Liver (tissue), 8 donors: ENCODE measurements at regions not wholly inside any gene's neighbourhood (a gene's known extent, or its start where the extent isn't known, plus 50 kb on each side); places are given as distances from the start of the nearest gene placed in this dataset.

ENCODE experiments used
- DNase-seq: peaks from one replicate; pipeline ENCODE4 v3.0.0-alpha.2; 2017; ENCODE audit warnings: low spot score
- H3K27ac ChIP-seq, 2 donors: one replicate each; pipeline ENCODE4 v1.7.0; 2013; ENCODE audit warnings: inconsistent platforms in 2 of 2, low read length in 2 of 2, control low read depth in 1 of 2, low read depth in 1 of 2, mild to moderate bottlenecking in 1 of 2
- H3K27me3 ChIP-seq, 4 donors: one replicate each; pipeline versions ENCODE4 v1.6.1 to v1.7.0; 2013; ENCODE audit warnings: low read length in 3 of 4, inconsistent platforms in 1 of 4, mild to moderate bottlenecking in 1 of 4, moderate library complexity in 1 of 4; ENCODE audit not compliant: control insufficient read depth in 4 of 4, insufficient read depth in 4 of 4
- H3K36me3 ChIP-seq, 4 donors: one replicate each; pipeline versions ENCODE4 v1.6.1 to v1.7.0; 2013; ENCODE audit warnings: low read length in 3 of 4, mild to moderate bottlenecking in 3 of 4, low read depth in 1 of 4, moderate library complexity in 1 of 4; ENCODE audit not compliant: control insufficient read depth in 4 of 4, insufficient read depth in 3 of 4
- H3K4me1 ChIP-seq, 4 donors: one replicate each; pipeline versions ENCODE4 v1.6.1 to v1.7.0; 2013; ENCODE audit warnings: low read length in 3 of 4, mild to moderate bottlenecking in 3 of 4, moderate library complexity in 1 of 4; ENCODE audit not compliant: control insufficient read depth in 4 of 4, insufficient read depth in 4 of 4
- H3K4me3 ChIP-seq, 3 donors: one replicate each; pipeline versions ENCODE4 v1.6.1 to v1.7.0; 2013; ENCODE audit warnings: low read length in 3 of 3, control low read depth in 1 of 3, low read depth in 1 of 3, mild to moderate bottlenecking in 1 of 3
- H3K9ac ChIP-seq, 2 donors: one replicate each; pipeline ENCODE4 v1.7.0; 2013; ENCODE audit warnings: low read length in 2 of 2, mild to moderate bottlenecking in 2 of 2, moderate library complexity in 2 of 2, control low read depth in 1 of 2, low read depth in 1 of 2
- H3K9me3 ChIP-seq, 4 donors: one replicate each; pipeline versions ENCODE4 v1.6.1 to v1.7.0; 2013; ENCODE audit warnings: low read length in 3 of 4; ENCODE audit not compliant: control insufficient read depth in 4 of 4
- CTCF ChIP-seq: fragments of 150-350 bp; IDR thresholded peaks from 2 replicates; pipeline ENCODE4 v1.5.1; 2017; ENCODE audit warnings: improper control_type of control experiment, low read depth, low read length; ENCODE audit not compliant: missing input control
- EGR1 ChIP-seq, 2 donors: IDR thresholded peaks; 2 replicates each; pipeline ENCODE4 v1.6.1; 2016 to 2018; ENCODE audit warnings: antibody characterized with exemption in 2 of 2, low read depth in 2 of 2
- FOXA1 ChIP-seq: IDR thresholded peaks from 2 replicates; pipeline ENCODE4 v1.6.1; 2016; ENCODE audit warnings: antibody characterized with exemption
- FOXA2 ChIP-seq: IDR thresholded peaks from 2 replicates; pipeline ENCODE4 v1.6.1; 2016; ENCODE audit warnings: antibody characterized with exemption
- GABPA ChIP-seq, 2 donors: IDR thresholded peaks in 1 of 2; conservative IDR thresholded peaks in 1 of 2; 2 replicates each; pipeline ENCODE4 v1.6.1; 2016; ENCODE audit warnings: antibody characterized with exemption in 2 of 2, mild to moderate bottlenecking in 1 of 2, moderate library complexity in 1 of 2
- HNF4A ChIP-seq, 2 donors: conservative IDR thresholded peaks; 2 replicates each; pipeline ENCODE4 v1.6.1; 2016; ENCODE audit warnings: antibody characterized with exemption in 2 of 2, mild to moderate bottlenecking in 2 of 2
- JUND ChIP-seq, 2 donors: IDR thresholded peaks; 2 replicates each; pipeline ENCODE4 v1.6.1; 2016; ENCODE audit warnings: antibody characterized with exemption in 2 of 2
- MAX ChIP-seq: IDR thresholded peaks from 2 replicates; pipeline ENCODE4 v1.6.1; 2016; ENCODE audit warnings: antibody characterized with exemption
- NR2F2 ChIP-seq: IDR thresholded peaks from 2 replicates; pipeline ENCODE4 v1.6.1; 2016; ENCODE audit warnings: antibody characterized with exemption
- RAD21 ChIP-seq, 2 donors: IDR thresholded peaks; 2 replicates each; pipeline ENCODE4 v1.6.1; 2016; ENCODE audit warnings: antibody characterized with exemption in 2 of 2, mild to moderate bottlenecking in 2 of 2
- RXRA ChIP-seq, 2 donors: IDR thresholded peaks; 2 replicates each; pipeline ENCODE4 v1.6.1; 2017 to 2018; ENCODE audit warnings: antibody characterized with exemption in 2 of 2, mild to moderate bottlenecking in 1 of 2
- SP1 ChIP-seq: IDR thresholded peaks from 2 replicates; pipeline ENCODE4 v1.6.1; 2018; ENCODE audit warnings: antibody characterized with exemption, mild to moderate bottlenecking
- ZBTB33 ChIP-seq: IDR thresholded peaks from 2 replicates; pipeline ENCODE4 v1.6.1; 2016; ENCODE audit warnings: antibody characterized with exemption
- WGBS: extraction: QIAGEN DNeasy Blood & Tissue Kit; methylation state at CpG from one replicate; pipeline ENCODE4 v1.1.7; 2013; 5-methylcytosine and 5-hydroxymethylcytosine counted together
- TF ChIP-seq, protein P1 (sequence below): IDR thresholded peaks from 2 replicates; pipeline ENCODE4 v1.6.1; 2016; ENCODE audit warnings: antibody characterized with exemption, mild to moderate bottlenecking
- TF ChIP-seq, protein P2 (sequence below): IDR thresholded peaks from 2 replicates; pipeline ENCODE4 v1.6.1; 2016; ENCODE audit warnings: antibody characterized with exemption
- donor health status: healthy.
- donor health status: healthy.
- donor health status: healthy.
- donor health status: healthy.
- donor health status: healthy.

DNA sequence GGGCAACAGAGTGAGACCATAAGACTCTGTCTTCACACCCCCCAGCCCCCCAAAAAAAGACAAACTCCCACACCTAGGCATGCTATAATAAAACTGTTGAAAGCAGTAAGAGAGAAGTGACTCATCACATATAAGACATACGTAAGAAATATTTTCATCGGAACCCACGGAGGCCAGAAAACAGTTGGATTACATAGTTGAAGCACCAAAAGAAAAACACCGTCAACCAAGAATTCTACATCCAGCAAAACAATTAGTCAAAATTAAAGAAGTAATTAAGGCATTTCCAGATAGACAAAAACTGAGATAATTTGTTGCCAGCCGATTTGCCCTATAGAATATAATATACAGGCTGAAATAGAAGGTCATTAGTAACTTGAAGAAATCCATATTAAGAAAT, 128.7 kb downstream of the VAPA start (continued):
- TF ChIP-seq GABPA (IDR thresholded peaks at IDR 0.05 in 1 of 2, conservative IDR thresholded peaks at IDR 0.05 in 1 of 2): no peak

DNA sequence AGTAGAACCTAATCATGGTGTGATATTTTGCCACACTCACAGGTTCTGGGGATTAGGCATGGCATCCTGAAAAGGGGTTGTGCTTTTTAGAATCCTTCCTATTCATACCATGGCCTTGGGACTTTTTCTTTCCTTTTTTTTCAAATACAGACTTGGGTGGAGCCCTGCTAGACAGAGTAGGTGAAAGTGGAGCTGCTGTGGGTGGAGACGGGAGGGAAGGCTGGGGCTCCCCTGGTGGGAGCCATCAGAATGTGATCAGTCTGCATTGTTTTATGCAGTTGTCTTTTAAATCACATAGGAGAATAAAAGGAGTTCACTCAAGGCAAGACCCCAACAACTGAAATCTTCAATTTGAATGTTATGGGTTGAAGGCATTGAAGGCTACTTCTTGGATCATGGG, 130.2 kb downstream of the VAPA start:
- H3K9ac ChIP-seq: no peak overlapping the region
- no peak for DNase-seq
- TF ChIP-seq, protein P1, sequence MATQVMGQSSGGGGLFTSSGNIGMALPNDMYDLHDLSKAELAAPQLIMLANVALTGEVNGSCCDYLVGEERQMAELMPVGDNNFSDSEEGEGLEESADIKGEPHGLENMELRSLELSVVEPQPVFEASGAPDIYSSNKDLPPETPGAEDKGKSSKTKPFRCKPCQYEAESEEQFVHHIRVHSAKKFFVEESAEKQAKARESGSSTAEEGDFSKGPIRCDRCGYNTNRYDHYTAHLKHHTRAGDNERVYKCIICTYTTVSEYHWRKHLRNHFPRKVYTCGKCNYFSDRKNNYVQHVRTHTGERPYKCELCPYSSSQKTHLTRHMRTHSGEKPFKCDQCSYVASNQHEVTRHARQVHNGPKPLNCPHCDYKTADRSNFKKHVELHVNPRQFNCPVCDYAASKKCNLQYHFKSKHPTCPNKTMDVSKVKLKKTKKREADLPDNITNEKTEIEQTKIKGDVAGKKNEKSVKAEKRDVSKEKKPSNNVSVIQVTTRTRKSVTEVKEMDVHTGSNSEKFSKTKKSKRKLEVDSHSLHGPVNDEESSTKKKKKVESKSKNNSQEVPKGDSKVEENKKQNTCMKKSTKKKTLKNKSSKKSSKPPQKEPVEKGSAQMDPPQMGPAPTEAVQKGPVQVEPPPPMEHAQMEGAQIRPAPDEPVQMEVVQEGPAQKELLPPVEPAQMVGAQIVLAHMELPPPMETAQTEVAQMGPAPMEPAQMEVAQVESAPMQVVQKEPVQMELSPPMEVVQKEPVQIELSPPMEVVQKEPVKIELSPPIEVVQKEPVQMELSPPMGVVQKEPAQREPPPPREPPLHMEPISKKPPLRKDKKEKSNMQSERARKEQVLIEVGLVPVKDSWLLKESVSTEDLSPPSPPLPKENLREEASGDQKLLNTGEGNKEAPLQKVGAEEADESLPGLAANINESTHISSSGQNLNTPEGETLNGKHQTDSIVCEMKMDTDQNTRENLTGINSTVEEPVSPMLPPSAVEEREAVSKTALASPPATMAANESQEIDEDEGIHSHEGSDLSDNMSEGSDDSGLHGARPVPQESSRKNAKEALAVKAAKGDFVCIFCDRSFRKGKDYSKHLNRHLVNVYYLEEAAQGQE: no peak
- TF ChIP-seq, protein P2, sequence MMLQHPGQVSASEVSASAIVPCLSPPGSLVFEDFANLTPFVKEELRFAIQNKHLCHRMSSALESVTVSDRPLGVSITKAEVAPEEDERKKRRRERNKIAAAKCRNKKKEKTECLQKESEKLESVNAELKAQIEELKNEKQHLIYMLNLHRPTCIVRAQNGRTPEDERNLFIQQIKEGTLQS: no peak
- TF ChIP-seq SP1 (no peak), GABPA (IDR thresholded peaks at IDR 0.05 in 1 of 2, conservative IDR thresholded peaks at IDR 0.05 in 1 of 2) (no peak), NR2F2 (no peak), RAD21 (IDR thresholded peaks at IDR 0.05) (no peak), MAX (no peak), ZBTB33 (no peak)
- H3K9me3 ChIP-seq: peaks cover 0 to 6% (median 1%) of the 10 kb centered on the region in 4 donors
- H3K4me3 ChIP-seq: no peak overlapping the region
- H3K27me3 ChIP-seq: peaks cover 0 to 3% (median 0%) of the 10 kb centered on the region in 4 donors
- H3K27ac ChIP-seq: no peak overlapping the region
- 80% methylated on average over 1 of the region's 1 CpG for WGBS
- no peaks in the 10 kb centered on the region for H3K4me1 ChIP-seq
- H3K36me3 ChIP-seq: no peaks in the 10 kb centered on the region

DNA sequence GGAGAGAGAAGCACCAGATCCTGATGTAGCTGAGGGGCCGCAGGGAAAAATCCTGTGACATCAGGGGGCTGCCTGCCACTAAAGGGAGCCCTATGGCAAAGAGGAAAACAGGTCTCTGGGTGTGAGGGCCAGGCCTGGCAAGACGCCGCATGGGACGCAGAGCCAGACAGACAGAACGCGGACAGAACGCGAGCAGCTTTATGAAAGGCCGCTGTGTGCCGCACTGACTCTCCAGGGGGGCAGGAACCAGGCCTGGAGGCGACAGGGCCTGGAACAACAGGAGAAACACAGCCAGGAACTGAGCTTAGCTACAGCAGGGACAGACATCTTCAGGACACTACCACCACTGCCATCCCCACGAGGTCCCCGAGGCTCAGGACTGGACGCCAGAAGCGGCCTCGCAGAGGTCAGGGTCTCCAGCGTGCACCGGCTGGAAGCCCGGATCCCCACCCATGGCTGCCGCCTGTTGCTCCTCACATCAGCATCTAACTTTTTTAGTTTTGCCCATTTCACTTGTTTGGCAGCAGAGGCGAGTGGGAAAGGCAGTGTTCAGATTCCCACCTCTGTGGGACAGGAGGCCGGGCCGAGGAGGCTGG, 131.6 kb downstream of the VAPA start:
- TF ChIP-seq, protein P2: no peak
- TF ChIP-seq, protein P1: no peak
- TF ChIP-seq MAX (no peak), RXRA (IDR thresholded peaks at IDR 0.05) (no peak), JUND (IDR thresholded peaks at IDR 0.05) (no peak), EGR1 (IDR thresholded peaks at IDR 0.05; ENCODE audit: low read depth in 2 of 2) (no peak), CTCF (no peak), GABPA (IDR thresholded peaks at IDR 0.05 in 1 of 2, conservative IDR thresholded peaks at IDR 0.05 in 1 of 2) (no peak), HNF4A (conservative IDR thresholded peaks at IDR 0.05) (no peak), SP1 (no peak), FOXA2 (no peak), FOXA1 (no peak)

More for the DNA sequence above, 131.6 kb downstream of the VAPA start:
- Histone ChIP-seq H3K4me3 (no peak overlapping the region), H3K27ac (no peak overlapping the region), H3K27me3 (peaks cover 0 to 3% (median 0%) of the 10 kb centered on the region in 4 donors), H3K4me1 (no peaks in the 10 kb centered on the region), H3K9ac (no peak overlapping the region), H3K36me3 (no peaks in the 10 kb centered on the region), H3K9me3 (peaks cover 0 to 6% (median 1%) of the 10 kb centered on the region in 4 donors)
- no peak for DNase-seq
- 92% methylated on average over 23 of the region's 23 CpGs for WGBS
